ENCODE measurements at regions not wholly inside any gene's neighbourhood (a gene's known extent, or its start where the extent isn't known, plus 50 kb on each side); places are given as distances from the start of the nearest gene placed in this dataset.

DNA sequence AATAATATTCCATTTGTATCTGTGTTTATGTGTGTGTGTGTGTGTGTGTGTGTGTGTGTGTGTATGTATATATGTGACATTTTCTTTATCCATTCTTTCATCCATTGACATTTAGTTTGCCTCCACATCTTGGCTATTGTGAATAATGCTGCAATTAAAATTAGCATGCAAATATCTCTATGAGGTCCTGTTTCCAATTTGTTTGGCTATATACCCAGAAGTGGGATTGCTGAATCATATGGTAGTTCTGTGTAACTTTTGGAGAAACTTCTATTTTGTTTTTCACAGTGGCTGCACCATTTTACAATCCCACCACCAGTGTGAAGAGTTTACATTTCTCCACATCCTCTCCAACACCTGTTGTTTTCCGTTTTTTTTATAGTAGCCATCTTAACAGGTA, 53.1 kb downstream of the CH25H start:
- DNase-seq: no peak

DNA sequence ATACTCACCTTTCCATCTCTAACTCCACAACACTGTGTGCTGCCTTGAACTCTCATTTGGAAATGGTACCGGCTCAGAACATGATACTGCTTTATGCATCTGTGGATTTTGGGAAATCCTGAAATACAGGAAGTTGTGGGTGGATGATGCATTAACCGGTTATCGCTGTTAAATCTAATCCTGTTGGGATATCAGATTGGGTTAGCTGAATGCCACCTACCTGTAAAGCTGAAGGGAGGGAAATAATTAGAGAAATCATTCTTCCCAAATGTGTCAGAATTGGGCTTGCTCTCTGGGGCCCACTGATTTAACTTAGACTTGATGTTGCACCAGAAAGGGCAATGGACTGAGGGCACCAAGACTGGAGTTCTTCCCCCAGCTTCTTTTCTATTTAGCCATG, 54.0 kb downstream of the CH25H start:
- DNase-seq: no peak

DNA sequence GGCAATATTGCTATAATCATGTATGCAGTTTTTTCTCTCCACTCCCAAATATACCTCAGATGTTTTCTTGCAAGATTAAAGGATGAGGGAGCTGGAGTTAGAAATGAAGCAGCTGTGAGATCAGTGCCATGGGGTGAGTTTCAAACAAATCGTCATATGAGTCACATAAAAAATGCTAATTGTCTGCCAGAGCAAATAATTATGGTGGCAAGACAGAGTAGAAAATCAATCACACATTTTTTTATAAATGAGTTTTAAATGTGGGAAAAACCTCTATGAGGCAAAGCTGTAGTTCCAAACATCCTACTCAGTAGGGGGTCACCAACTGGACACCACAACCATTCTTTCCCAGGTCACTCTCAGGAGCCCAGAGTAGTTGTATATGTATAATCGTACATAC, 55.3 kb downstream of the CH25H start:
- no peak for DNase-seq

DNA sequence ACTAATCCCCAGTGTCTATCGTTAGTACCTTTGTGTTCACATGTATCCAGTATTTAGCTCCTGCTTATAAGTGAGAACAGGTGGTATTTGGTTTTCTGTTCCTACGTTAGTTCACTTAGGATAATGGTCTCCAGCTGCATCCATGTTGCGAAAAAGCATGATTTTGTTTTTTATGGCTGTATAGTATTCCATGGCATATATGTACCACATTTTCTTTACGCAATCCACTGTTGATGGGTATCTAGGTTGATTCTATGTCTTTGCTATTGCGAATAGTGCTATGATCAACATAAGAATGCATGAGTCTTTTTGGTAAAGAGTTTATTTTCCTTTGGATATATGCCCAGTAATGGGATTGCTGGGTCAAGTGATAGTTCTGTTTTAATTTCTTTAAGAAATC, 59.1 kb downstream of the CH25H start:
- DNase-seq: no peak

DNA sequence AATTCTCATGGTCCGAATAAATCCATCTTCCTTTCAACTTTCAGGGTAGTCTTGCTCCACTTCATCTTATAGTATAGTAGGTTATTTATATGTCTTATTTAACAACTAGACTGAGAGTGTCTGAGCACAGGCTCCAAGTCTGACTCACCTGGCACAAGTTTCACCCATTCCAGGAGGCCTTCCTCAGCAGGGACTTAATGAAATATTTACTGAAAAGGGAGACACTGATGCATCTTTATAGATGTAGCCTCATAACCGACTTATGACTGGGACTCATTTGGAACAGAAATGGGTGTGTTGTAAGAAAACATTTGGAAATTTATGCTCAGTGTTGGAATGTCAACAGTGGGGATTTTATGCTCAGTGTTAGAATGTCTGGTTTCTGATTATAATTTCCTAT, 59.9 kb downstream of the CH25H start:
- no peak for DNase-seq

DNA sequence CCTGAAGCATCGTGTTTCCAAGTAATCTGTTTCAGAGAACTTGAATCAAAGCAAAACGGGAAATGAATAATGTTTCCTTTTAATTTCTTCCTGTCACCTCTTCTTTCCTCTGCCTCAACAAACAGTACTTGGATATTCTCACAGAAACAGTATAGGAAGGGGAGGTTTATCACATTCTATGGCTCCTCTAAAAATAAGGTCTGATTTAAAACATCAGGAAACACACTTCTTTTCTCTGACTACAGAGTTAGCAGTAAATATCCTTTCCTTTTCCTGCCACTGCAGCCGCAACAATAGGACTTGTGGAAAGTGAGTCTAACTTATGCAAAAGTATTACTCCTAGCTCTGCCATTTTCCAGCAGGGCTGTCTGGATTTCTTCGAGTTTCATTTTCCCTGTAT, 62.3 kb downstream of the CH25H start:
- no peak for DNase-seq

DNA sequence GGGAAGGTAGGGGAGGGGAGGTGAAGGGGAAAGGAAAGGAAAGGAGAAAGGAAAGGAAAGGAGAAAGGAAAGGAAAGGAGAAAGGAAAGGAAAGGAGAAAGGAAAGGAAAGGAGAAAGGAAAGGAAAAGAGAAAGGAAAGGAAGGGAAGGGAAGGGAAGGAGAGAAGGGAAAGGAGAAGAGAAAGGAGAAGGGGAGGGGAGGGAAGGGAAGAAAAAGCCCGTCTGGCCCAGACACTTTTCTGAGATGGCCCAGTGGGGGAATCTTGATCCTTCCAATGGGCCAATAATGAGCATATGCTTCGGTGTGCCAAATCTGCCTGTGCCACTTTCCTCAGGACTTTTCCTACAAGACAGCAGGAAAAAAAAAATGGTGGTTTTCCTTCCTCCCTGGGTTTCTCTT, 64.5 kb downstream of the CH25H start:
- no peak for DNase-seq

DNA sequence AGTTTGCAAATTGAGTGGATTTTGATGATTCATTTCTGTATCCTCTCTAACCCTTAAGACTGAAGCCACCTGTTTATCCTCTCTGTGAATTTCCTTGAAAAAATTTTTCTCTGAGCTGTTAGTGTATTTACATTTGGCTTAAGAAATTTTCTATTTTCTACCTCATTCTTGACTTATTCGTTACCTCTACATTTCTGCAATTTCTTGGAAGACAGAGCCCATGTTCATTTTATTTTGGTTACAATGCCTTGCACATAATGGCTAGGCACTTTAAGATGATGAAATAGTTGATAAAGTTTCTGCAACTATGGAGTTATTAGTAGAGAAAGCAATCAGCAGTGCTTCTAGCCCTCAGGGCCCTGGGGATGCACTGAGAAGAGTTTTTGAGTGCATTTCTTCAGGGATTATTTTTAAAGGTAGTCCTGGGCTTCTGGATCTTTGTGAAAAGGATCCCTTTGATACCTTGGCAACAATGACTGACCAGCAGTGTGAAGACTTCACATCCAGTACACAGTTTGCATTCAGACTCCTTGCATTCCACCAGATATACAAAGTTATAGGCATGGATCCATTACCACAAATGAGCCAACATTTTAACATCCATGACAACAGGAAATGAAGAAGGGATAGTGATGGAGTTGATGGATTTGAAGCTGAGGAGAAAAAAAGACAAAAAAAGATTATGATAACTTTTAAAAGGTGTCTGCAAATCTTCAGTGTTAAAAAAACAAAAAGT, 68.2 kb downstream of the CH25H start:
- DNase-seq: no peak

DNA sequence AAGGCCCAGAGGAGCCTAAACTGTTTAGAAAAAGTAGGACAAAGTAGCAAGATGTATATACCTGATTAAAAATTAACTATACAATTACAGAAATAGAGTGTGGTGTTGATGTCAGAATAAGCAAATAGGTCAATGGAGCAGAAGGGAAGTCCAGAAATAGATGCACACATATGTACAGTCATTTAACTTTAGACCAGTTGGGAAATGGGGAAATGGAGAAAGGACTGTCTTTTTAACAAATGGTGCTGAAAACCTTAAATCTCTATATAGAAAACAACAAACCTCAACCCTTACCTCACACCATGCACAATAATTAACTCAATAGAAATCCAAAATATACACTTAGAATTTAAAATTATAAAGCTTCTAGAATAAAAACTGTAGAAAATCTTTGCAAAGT, 72.2 kb downstream of the CH25H start:
- no peak for DNase-seq

DNA sequence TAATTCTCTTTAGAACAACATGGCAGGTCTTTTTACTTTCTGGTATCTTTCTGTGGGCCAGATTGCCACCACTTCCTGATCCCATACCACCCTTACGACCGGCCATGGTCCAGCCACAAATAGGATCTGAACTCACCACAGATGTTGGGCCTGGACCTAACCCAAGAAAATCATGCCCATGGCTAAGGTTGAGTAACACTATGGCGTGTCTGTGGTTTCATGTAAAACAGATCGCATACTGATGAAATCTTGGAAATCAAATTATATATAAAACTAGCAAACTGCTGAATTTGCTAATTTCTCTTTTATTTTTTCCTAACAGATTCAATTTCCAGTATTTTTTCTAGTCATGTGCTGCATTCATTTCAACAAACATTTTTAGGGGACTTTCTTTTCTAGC, 77.2 kb downstream of the CH25H start:
- no peak for DNase-seq

DNA sequence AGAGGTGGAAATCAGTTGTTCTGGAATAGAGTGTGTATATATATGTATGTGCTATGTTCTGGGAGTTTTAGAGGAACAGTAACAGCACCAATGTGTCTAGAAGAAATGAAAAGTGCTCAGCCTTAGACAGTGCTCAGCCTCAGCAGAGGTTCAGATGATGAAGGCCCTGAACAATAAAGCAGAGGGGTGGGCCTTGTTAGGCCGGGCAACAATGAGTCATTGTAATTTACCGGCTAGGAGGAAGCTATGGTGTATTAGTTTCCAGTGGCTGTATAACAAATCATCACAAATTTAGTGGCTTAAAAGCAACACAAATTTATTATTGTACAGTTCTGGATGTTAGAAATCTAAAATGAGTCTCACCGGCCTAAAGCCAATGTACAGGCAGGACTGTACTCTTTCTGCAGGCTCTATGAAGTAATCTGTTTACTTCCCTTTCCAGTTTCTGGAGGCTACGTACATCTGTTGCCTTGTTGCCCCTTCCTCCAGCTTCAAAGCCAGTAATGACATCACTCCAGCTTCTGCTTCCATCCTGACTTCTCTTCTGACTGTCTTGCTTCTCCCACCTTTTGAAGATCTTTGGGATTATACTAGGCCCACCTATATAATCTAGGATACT, 84.6 kb downstream of the CH25H start:
- DNase-seq: no peak

DNA sequence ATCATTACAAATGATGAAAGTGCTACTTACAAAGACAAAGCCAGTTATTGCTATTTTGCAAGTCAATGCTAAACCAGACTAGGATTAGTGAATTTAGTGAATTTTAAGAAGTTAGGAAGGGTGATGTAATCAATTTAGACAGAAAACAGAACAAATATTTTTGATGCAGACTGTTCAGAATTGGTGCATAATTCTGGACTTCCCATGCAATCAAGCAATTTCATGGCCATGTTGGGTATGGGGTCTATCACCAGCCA, 85.4 kb downstream of the CH25H start:
- DNase-seq: no peak

DNA sequence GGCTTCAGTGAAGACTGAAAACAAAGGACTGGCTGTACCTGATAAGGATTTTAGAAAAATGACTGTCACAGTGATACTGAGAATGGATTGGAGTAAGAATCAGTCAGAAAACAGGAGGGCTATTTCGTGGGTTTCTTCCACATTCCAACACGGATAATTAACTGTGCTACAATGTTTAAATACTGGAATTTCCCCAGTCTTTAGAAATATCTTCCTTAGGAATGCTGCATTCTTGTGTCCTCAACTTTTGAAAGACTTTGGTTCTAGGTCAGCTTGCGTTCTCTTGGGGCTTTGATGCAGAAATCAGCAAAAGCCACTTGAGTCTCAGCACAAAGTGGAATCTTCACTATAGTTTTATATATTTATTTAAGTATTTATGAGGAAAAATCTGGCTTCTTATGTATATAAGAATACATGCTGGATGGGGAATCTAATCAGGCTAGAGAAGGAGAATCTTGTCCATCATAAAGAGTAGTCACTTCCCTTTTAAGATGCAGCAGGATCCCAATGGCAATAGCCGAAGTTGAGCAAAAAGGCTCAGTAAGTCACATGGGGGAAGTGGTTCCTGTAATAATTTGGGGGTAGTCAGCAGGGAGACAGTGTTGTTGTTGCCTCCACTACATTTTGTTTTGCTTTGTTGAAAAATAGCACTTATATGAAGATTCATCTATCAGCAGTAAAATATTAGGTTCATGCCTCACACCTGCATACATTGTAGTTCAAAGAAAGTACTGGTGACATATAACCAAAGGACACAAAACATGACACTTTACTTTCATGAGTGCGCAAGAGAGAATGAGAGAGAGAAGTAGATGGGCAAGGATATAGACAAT, 86.0 kb downstream of the CH25H start:
- no peak for DNase-seq

DNA sequence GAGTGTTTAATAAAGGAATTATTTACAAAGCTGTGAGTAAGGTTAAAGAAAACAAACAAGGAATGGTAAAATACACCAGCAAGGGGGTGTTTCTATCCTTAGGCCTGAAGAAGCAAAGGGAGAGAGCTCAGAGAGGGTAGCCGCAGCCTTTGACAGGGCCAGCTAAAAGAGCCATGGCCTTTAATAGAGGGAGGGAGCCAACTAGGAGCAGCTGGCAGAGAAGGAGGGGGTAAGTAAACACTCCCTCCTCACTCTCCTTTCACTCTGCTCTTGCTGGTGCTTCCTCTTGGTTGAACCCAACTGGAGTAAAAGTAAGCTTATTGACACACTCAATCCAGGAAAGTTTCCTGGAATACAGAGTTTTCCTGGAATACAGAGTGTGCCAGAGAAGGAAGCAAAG, 87.5 kb downstream of the CH25H start:
- no peak for DNase-seq

DNA sequence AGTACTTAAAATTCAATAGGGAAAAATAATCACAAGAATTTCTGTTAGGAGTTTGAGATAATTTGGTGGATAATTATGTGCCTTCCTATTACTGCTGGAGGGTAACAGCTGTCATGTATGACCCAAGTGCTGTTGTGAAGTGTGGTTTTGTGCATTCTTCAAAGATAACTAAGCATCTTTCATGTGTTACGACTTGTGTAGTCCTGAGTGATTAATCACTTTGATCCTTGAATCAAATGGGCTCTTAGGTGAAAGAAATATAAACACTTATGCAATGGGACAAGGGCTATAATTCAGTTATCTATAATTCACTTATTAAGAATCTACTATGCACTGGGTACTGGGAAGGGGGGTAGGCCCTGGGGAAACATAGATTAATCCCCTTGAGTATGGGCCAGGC, 89.0 kb downstream of the CH25H start:
- no peak for DNase-seq

DNA sequence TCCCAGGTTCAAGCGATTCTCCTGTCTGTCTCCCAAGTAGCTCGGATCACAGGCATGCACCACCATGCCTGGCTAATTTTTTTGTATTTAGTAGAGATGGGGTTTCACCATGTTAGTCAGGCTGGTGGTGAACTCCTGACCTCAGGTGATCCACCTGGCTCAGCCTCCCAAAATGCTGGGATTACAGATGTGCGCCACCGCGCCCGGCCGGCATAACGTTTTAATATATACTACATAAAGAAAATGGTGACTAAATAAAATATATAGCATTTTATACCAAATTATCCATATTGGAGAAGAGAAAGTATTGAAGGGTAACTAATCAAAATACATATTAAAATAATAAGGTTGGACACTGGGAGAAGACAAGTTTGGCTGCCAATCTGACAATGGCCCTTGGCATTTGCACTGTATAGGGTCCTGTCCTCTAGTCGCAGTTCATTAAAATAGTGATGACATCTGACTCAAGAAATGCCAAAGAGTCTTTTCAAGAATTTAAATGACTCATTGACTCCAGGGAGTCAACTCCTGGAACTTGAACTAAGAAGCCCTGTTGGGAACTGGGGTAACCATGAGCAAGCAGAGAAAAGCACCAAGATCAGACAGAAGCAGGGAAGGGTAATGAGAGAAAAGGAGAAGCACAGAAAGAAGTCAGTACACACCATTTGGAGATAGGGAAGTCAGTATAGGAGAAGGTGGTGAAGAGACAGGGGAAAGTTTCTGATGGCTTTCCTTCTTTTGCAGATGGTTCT, 91.1 kb downstream of the CH25H start:
- DNase-seq: no peak

DNA sequence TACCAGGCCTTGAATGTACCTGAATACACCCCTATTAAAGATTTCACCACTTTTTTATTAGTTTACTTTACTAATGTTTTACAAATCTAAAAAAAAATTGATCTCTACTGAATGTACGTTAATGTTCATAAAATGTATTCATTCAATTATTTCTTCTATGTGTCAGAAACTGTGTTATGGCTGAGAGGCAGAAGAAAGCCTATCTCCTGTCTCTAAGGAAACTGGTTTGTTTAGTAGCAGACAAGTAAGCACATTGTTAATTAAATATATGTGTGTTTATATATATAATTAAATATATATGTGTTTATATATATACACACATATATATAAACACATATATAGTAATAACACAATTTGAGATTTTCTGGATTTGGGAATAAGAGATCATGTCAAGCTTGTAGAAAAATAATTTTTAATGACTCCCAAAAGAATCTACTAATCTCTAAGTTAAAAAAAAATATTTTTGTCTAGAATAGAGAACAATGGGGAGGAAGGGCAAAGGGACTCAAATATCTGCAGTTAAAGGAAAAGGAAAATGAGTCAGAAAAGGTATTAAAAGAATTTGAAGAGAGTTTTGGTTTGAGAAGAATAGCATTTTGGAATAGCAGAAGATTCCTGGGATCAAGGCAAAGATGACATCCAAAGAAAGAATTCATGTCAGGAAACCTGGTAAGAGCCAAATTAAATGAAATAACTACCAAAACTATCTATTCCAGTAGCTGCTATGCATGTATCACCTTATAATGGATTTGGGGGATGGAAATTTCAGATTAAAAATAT, 92.1 kb downstream of the CH25H start:
- no peak for DNase-seq

DNA sequence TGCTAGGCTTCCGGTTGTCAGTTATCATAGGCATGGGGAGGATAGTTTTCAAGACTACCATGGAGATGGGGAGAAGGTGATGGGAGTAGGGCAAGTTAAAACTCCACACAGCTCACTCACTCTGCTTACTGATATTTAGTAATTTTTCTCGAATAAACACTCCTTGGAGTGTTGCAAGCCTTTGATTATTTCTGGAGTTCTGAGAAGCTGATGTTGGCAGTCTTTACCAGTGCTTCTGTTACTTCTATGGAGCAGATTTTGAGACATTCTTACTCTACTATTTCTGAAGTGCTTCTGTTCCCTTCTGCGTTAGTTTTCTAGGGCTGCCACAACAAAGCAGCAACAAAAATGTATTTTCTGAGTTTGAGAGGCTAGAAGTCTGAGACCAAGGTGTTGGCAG, 104.4 kb downstream of the CH25H start:
- no peak for DNase-seq

DNA sequence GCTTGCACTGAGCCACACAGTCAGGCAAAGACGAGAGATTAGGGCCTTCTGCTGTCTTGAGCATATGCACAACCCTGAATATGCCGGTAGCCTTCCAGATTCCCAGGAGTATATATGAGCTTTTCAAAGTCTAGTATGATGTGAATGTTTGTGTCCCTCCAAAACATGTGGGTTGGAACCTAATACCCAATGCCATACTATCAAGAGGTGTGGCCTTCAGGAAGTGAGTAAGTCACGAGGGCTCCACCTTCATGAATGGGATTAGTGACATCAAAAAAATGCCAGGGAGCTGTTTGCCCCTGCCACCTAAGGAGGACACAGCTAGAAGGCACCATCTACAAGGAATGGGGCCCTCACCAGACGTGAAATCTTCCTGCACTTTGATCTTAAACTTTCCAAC, 105.2 kb downstream of the CH25H start:
- DNase-seq: no peak

DNA sequence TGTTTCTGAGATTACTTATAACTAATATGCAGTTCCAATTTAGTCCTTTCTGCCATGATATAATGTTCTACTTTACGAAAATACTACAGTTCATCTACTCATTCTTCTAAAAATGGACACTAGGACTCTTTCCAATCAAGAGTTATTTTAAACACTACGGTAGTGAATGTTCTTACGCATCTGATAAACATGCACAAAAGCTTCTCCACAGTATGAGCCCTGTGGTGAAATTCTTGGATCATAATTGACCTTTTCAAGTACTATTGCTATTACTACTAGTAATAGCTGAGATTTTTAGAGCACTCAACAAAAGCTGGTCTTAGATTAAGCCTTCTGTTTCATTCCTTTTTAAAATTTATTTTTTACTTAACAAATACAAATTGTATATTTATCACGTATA, 106.4 kb downstream of the CH25H start:
- no peak for DNase-seq

DNA sequence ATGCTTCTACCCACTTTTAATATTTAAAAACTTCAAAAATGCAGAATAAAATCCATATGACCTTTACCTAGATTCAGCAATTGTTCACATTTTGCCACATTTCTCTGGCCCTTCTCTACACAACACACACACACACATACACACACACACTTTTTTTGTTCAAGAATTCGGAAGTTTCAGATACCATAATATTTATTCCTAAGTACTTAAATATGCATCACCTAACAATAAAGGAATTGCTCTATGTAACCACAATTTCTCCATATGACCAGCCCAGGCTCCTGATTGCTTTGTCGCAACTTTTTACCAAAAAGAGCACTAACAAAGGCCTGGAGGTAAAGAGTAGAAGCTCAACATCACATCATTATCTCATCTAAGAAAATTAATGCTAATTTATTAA, 106.6 kb downstream of the FAS start:
- no peak for DNase-seq

DNA sequence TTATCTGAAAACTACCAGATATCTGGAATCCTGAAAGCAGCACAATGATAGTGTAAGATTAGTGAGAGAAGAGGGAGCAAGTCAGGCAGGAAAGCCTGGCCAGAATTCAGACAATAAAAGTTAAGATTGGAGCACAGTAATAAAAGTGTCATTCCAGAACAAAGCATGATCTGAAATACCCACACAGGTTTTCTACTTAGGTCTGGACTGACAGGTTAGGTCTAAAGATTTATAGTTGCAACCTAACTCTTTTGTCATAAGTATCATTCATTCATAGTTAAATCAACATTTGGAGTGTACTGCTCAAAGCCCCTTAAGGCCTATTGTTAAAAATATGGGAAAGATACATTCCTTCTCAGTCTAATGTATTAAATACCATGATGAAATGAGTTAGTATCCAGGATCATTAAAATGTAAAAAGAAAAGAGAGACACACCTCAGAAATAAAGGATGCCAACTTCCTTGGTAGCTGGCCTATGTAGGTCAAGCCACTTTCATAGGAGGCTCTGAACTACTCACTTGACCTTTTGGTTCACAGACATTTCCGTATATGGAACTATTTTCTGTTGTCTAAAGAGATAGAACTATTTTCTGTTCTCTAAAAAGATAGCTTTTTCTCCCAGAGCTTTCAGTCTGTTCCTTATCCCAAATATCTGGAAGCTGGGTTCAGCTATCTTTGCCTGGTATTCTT, 105.2 kb downstream of the FAS start:
- DNase-seq: no peak

Measured in NCI-H1048 (cell line).